ENCODE measurements at regions not wholly inside any gene's neighbourhood (a gene's known extent, or its start where the extent isn't known, plus 50 kb on each side); places are given as distances from the start of the nearest gene placed in this dataset.

- no peak overlapping the region for H3K4me3 ChIP-seq (ENCODE audit: low read depth, low read length)
- no peak for DNase-seq (ENCODE audit: low read depth)
- no peak for TF ChIP-seq CTCF (IDR thresholded peaks at IDR 0.05; ENCODE audit: insufficient read depth, low read depth, low read length, missing control alignments)
These were observed 234.5 kb downstream of the AHR start for GRCh38 chr7:17532861-17533404.

- no peak for TF ChIP-seq CTCF (IDR thresholded peaks at IDR 0.05; ENCODE audit: insufficient read depth, low read depth, low read length, missing control alignments)
- H3K4me3 ChIP-seq (ENCODE audit: low read depth, low read length): no peak overlapping the region
- DNase-seq (ENCODE audit: low read depth): no peak
These were observed 235.9 kb downstream of the AHR start for GRCh38 chr7:17534348-17534747.

- no peak for DNase-seq (ENCODE audit: low read depth)
- H3K4me3 ChIP-seq (ENCODE audit: low read depth, low read length): no peak overlapping the region
- TF ChIP-seq CTCF (IDR thresholded peaks at IDR 0.05; ENCODE audit: insufficient read depth, low read depth, low read length, missing control alignments): no peak
These were observed 237.3 kb downstream of the AHR start for GRCh38 chr7:17535776-17536175.

- no peak overlapping the region for H3K4me3 ChIP-seq (ENCODE audit: low read depth, low read length)
- no peak for DNase-seq (ENCODE audit: low read depth)
- TF ChIP-seq CTCF (IDR thresholded peaks at IDR 0.05; ENCODE audit: insufficient read depth, low read depth, low read length, missing control alignments): no peak
These were observed 245.9 kb downstream of the AHR start for GRCh38 chr7:17544401-17544800.

- H3K4me3 ChIP-seq (ENCODE audit: low read depth, low read length): no peak overlapping the region
- no peak for TF ChIP-seq CTCF (IDR thresholded peaks at IDR 0.05; ENCODE audit: insufficient read depth, low read depth, low read length, missing control alignments)
- no peak for DNase-seq (ENCODE audit: low read depth)
These were observed 246.9 kb downstream of the AHR start for GRCh38 chr7:17545348-17545747.

- DNase-seq (ENCODE audit: low read depth): no peak
- no peak overlapping the region for H3K4me3 ChIP-seq (ENCODE audit: low read depth, low read length)
- TF ChIP-seq CTCF (IDR thresholded peaks at IDR 0.05; ENCODE audit: insufficient read depth, low read depth, low read length, missing control alignments): no peak
These were observed 247.7 kb downstream of the AHR start for GRCh38 chr7:17546189-17546588.

GRCh38 chr7:17546592-17546991 lies 248.1 kb downstream of the AHR start:
- no peak for TF ChIP-seq CTCF (IDR thresholded peaks at IDR 0.05; ENCODE audit: insufficient read depth, low read depth, low read length, missing control alignments)
- H3K4me3 ChIP-seq (ENCODE audit: low read depth, low read length): no peak overlapping the region
- no peak for DNase-seq (ENCODE audit: low read depth)

Measured in GM12865 (cell line).